MM.1S (cell line): ENCODE measurements at regions not wholly inside any gene's neighbourhood (a gene's known extent, or its start where the extent isn't known, plus 50 kb on each side); places are given as distances from the start of the nearest gene placed in this dataset.
"Not testable (repeated sequence)": the region's sequence is repeated elsewhere in the genome, so short reads cannot be mapped to it uniquely, and the experiment has no call there.

Experiments used
- EZH2phosphoT487 ChIP-seq: fragments of 300-600 bp; sonication (generic); IDR thresholded peaks from 2 replicates; pipeline ENCODE4 v1.6.1; 2018; ENCODE audit warnings: antibody characterized with exemption, low read length
- TF ChIP-seq, protein P1 (sequence below): fragments of 300-600 bp; sonication (generic); IDR thresholded peaks from 2 replicates; pipeline ENCODE4 v1.5.1; 2016; ENCODE audit warnings: antibody characterized with exemption, low read length, mixed read lengths

GRCh38 chr17:71513725-71514124, 607.1 kb upstream of the SOX9 start:
- TF ChIP-seq, protein P1, sequence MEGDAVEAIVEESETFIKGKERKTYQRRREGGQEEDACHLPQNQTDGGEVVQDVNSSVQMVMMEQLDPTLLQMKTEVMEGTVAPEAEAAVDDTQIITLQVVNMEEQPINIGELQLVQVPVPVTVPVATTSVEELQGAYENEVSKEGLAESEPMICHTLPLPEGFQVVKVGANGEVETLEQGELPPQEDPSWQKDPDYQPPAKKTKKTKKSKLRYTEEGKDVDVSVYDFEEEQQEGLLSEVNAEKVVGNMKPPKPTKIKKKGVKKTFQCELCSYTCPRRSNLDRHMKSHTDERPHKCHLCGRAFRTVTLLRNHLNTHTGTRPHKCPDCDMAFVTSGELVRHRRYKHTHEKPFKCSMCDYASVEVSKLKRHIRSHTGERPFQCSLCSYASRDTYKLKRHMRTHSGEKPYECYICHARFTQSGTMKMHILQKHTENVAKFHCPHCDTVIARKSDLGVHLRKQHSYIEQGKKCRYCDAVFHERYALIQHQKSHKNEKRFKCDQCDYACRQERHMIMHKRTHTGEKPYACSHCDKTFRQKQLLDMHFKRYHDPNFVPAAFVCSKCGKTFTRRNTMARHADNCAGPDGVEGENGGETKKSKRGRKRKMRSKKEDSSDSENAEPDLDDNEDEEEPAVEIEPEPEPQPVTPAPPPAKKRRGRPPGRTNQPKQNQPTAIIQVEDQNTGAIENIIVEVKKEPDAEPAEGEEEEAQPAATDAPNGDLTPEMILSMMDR: not testable (repeated sequence)
- not testable (repeated sequence) for TF ChIP-seq EZH2phosphoT487
